ENCODE measurements at regions not wholly inside any gene's neighbourhood (a gene's known extent, or its start where the extent isn't known, plus 50 kb on each side); places are given as distances from the start of the nearest gene placed in this dataset.

GRCh38 chr3:152695840-152696239 lies 139.1 kb upstream of the P2RY1 start:
- TF ChIP-seq EZH2phosphoT487 (IDR thresholded peaks at IDR 0.05; ENCODE audit: borderline replicate concordance, low read length): no peak
- TF ChIP-seq CTCF (IDR thresholded peaks at IDR 0.05; ENCODE audit: low read depth, low read length, poor library complexity, severe bottlenecking): no peak
- H3K4me3 ChIP-seq (ENCODE audit: low read length): no peak overlapping the region

GRCh38 chr3:152696962-152697361 lies 138.0 kb upstream of the P2RY1 start:
- H3K79me2 ChIP-seq (ENCODE audit: control insufficient read depth, low read length): no peaks in the 10 kb centered on the region
- H3K4me1 ChIP-seq (ENCODE audit: control insufficient read depth, low read length): no peaks in the 10 kb centered on the region
- H3K27ac ChIP-seq (ENCODE audit: low read depth, low read length): no peak overlapping the region
- no peaks in the 10 kb centered on the region for H3K9me3 ChIP-seq (ENCODE audit: control insufficient read depth, insufficient read depth, low read length)
- no peaks in the 10 kb centered on the region for H3K36me3 ChIP-seq (ENCODE audit: control insufficient read depth, low read length)
- H4K20me1 ChIP-seq (ENCODE audit: control insufficient read depth, insufficient read depth, low read depth, low read length): no peaks in the 10 kb centered on the region
- no peak overlapping the region for H3K4me3 ChIP-seq (ENCODE audit: low read length)
- H3K4me2 ChIP-seq (ENCODE audit: low read length): no peak overlapping the region
- TF ChIP-seq CTCF (IDR thresholded peaks at IDR 0.05; ENCODE audit: low read depth, low read length, poor library complexity, severe bottlenecking) (no peak), EZH2phosphoT487 (IDR thresholded peaks at IDR 0.05; ENCODE audit: borderline replicate concordance, low read length) (no peak)
- H3K27me3 ChIP-seq (ENCODE audit: control insufficient read depth, low read length): no peaks in the 10 kb centered on the region
- H3K9me2 ChIP-seq (replicated peaks; ENCODE audit: control insufficient read depth, low read length): no peaks in the 10 kb centered on the region
- no peaks in the 10 kb centered on the region for H3F3A ChIP-seq (ENCODE audit: control insufficient read depth, insufficient read depth)

More at GRCh38 chr3:152695840-152696239, 139.1 kb upstream of the P2RY1 start:
- Histone ChIP-seq H3K4me1 (ENCODE audit: control insufficient read depth, low read length) (no peaks in the 10 kb centered on the region), H3K4me2 (ENCODE audit: low read length) (no peak overlapping the region), H3K27ac (ENCODE audit: low read depth, low read length) (no peak overlapping the region), H3K9me2 (replicated peaks; ENCODE audit: control insufficient read depth, low read length) (no peaks in the 10 kb centered on the region), H4K20me1 (ENCODE audit: control insufficient read depth, insufficient read depth, low read depth, low read length) (no peaks in the 10 kb centered on the region), H3F3A (ENCODE audit: control insufficient read depth, insufficient read depth) (no peaks in the 10 kb centered on the region), H3K9me3 (ENCODE audit: control insufficient read depth, insufficient read depth, low read length) (no peaks in the 10 kb centered on the region), H3K79me2 (ENCODE audit: control insufficient read depth, low read length) (no peaks in the 10 kb centered on the region), H3K36me3 (ENCODE audit: control insufficient read depth, low read length) (no peaks in the 10 kb centered on the region), H3K27me3 (ENCODE audit: control insufficient read depth, low read length) (no peaks in the 10 kb centered on the region)

DNA sequence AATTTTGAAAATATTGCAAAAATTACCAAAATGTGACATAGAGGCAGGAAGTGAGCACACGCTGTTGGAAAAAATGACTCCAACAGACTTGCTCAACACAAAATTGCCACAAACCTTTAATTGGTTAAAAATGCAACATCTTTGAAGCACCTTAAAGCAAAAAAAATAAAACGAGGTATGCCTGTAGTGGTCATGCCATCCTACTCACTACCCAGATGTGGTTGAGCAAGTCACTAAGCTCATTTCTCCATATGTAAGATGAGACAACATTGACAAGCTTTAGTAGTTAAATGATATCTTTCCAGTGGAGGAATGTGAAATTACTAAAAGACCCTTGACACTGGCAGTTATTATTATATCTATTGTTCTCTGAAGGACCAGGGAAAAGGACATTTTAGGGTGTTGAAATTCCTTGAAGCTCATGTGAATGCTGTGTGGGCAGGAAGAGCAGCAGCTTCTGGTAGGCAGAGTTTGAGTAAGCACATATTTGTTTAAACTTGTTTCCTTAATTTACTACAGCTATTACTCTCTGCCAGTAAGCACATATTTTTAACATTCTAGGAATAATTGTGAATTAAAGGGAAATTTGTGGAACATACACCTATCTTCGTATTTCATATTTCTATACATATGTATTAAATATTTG lies 131.6 kb upstream of the P2RY1 start:
- TF ChIP-seq CTCF (IDR thresholded peaks at IDR 0.05; ENCODE audit: low read depth, low read length, poor library complexity, severe bottlenecking): no peak
- no peak for TF ChIP-seq EZH2phosphoT487 (IDR thresholded peaks at IDR 0.05; ENCODE audit: borderline replicate concordance, low read length)
- Histone ChIP-seq H3K36me3 (ENCODE audit: control insufficient read depth, low read length) (no peaks in the 10 kb centered on the region), H3K27ac (ENCODE audit: low read depth, low read length) (no peak overlapping the region), H4K20me1 (ENCODE audit: control insufficient read depth, insufficient read depth, low read depth, low read length) (no peaks in the 10 kb centered on the region), H3K9me2 (replicated peaks; ENCODE audit: control insufficient read depth, low read length) (no peaks in the 10 kb centered on the region), H3K9me3 (ENCODE audit: control insufficient read depth, insufficient read depth, low read length) (no peaks in the 10 kb centered on the region), H3K27me3 (ENCODE audit: control insufficient read depth, low read length) (no peaks in the 10 kb centered on the region), H3K4me3 (ENCODE audit: low read length) (no peak overlapping the region), H3K79me2 (ENCODE audit: control insufficient read depth, low read length) (no peaks in the 10 kb centered on the region), H3K4me1 (ENCODE audit: control insufficient read depth, low read length) (no peaks in the 10 kb centered on the region), H3F3A (ENCODE audit: control insufficient read depth, insufficient read depth) (no peaks in the 10 kb centered on the region), H3K4me2 (ENCODE audit: low read length) (no peak overlapping the region)
